Tibial nerve (tissue), 4 donors: ENCODE measurements at regions not wholly inside any gene's neighbourhood (a gene's known extent, or its start where the extent isn't known, plus 50 kb on each side); places are given as distances from the start of the nearest gene placed in this dataset.

Experiments
- CTCF ChIP-seq, 5 experiments: fragments of 200-600 bp in 3 of 5; fragments of 450-650 bp in 2 of 5; sonication (generic) in 3 of 5; IDR thresholded peaks; one replicate each; pipeline ENCODE4 v1.5.1; 2016 to 2019; ENCODE audit warnings: antibody characterized with exemption in 5 of 5, mild to moderate bottlenecking in 3 of 5, moderate library complexity in 2 of 5
- EP300 ChIP-seq, 2 donors: sonication (generic); formaldehyde crosslinking; IDR thresholded peaks; one replicate each; pipeline ENCODE4 v1.6.1; 2017; ENCODE audit warnings: antibody characterized with exemption in 2 of 2, mild to moderate bottlenecking in 1 of 2

GRCh38 chr6:145279993-145280392 is 455.3 kb downstream of the EPM2A start:
- TF ChIP-seq EP300 (IDR thresholded peaks at IDR 0.05), result no peak
- TF ChIP-seq CTCF (IDR thresholded peaks at IDR 0.05), result no peak
